NCI-H226 (cell line): ENCODE measurements at regions not wholly inside any gene's neighbourhood (a gene's known extent, or its start where the extent isn't known, plus 50 kb on each side); places are given as distances from the start of the nearest gene placed in this dataset.

Source experiments
- DNase-seq: peaks from one replicate; pipeline ENCODE4 v3.0.0-alpha.2; 2015

DNA sequence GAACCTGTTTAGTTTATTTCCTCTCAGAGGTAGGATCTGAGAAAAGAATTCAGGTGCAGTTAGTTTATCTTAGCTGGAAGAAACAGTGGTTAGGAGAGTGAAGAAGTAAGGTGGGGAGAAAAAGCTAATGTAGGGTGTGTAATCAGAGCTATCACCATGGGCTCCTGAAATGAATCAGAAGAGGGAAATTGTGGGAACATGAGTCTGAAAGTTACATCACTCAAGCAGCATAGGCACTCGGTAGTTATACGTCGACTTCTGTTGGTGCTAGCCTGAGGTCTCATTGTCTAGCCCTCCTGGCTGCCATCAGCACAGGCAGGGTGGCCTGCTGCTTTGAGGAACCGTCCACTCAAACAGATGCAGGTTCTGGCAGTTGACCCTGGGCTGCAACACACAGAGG, 56.7 kb upstream of the NPR3 start:
- DNase-seq, result peak; percentile 3
